ENCODE measurements at regions not wholly inside any gene's neighbourhood (a gene's known extent, or its start where the extent isn't known, plus 50 kb on each side); places are given as distances from the start of the nearest gene placed in this dataset.

DNA sequence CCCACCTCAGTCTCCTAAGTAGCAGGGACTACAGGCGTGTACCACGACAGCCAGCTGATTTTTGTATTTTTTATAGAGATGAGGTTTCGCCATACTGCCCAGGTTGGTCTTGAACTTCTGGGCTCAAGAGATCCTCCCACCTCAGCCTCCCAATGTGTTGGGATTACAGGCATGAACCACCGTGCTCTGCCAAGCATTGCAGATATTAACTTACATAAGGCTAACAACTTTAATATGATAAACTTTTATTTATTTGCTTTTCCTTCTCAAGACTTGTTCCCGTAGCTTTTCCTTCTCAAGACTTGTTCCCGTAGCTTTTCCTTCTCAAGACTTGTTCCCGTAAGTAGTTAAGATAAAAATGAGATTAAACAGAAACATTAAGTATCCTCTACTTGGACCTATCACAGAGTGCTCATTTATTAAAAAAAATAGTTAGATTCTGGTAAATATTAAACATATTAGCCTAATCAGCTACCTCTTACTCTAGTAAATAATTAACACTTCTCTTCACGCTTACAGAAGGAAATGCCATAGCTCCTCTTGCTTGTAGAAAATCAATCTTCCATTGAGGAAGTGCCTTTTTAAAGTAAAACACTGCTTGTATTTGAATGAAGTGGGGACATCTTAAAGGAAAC, 157.7 kb upstream of the KITLG start:
- TF ChIP-seq CTCF (IDR thresholded peaks at IDR 0.05; ENCODE audit: low read depth, low read length, poor library complexity, severe bottlenecking), result no peak
- no peak for TF ChIP-seq EZH2phosphoT487 (IDR thresholded peaks at IDR 0.05; ENCODE audit: borderline replicate concordance, low read length)

All from DOHH2 (cell line).